Tibial artery (tissue), 4 donors: ENCODE measurements at regions not wholly inside any gene's neighbourhood (a gene's known extent, or its start where the extent isn't known, plus 50 kb on each side); places are given as distances from the start of the nearest gene placed in this dataset.

Experiments used
- DNase-seq, 2 donors: peaks; one replicate each; pipeline ENCODE4 v3.0.0-alpha.2; 2019
- H3K27ac ChIP-seq, 2 donors: fragments of 200-600 bp; sonication (generic) in 1 of 2; 1 replicate in 1 of 2; 2 replicates in 1 of 2; pipeline ENCODE4 v1.5.1; 2018 to 2019; ENCODE audit warnings: mild to moderate bottlenecking in 1 of 2
- H3K27me3 ChIP-seq, 2 donors: fragments of 200-600 bp; sonication (generic) in 1 of 2; one replicate each; pipeline versions ENCODE4 v1.5.1 to v1.6.0; 2016 to 2019
- H3K36me3 ChIP-seq, 3 donors: fragments of 200-600 bp; sonication (generic) in 2 of 3; one replicate each; pipeline ENCODE4 v1.5.1; 2016 to 2019; ENCODE audit warnings: mild to moderate bottlenecking in 2 of 3
- H3K4me1 ChIP-seq, 4 donors: fragments of 200-600 bp; sonication (generic) in 2 of 4; 1 replicate in 3 of 4; 2 replicates in 1 of 4; pipeline ENCODE4 v1.5.1; 2016 to 2019
- H3K4me3 ChIP-seq, 2 donors: fragments of 200-600 bp; sonication (generic) in 1 of 2; 1 replicate in 1 of 2; 2 replicates in 1 of 2; pipeline ENCODE4 v1.5.1; 2018 to 2019; ENCODE audit warnings: mild to moderate bottlenecking in 2 of 2
- H3K9me3 ChIP-seq, 3 donors: fragments of 200-600 bp; sonication (generic) in 1 of 3; one replicate each; pipeline ENCODE4 v1.5.1; 2016 to 2019
- CTCF ChIP-seq, 2 experiments: fragments of 200-600 bp in 1 of 2; fragments of 450-650 bp in 1 of 2; IDR thresholded peaks; one replicate each; pipeline ENCODE4 v1.5.1; 2017 to 2019; ENCODE audit warnings: antibody characterized with exemption in 2 of 2, mild to moderate bottlenecking in 1 of 2, moderate library complexity in 1 of 2
- intact Hi-C: fragments of 100-400 bp; cut with DNase I; formaldehyde crosslinking; loops from one replicate; pipeline ENCODE4 v1.15.0; 2023; ENCODE audit warnings: low total_unique reads

DNA sequence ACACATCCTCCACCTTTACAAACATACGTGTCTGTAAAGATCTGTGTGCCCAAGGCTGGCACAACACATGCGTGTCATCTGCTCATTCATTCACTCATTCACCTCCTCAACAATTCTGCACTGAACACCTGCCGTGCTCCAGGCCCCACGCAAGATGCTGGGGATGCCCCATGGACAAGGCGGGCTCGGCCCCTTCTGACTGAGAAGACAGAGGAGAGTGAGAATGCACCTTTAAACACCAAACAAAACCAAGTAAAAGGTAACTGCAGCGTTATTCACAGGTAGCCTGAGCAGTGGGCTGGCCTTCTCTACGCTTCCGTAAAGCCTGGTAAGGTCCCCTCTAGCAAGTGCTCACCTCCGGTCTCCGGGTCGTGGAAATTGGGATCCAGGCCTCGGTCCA, 142.8 kb downstream of the SHANK2 start:
- intact Hi-C loops: no loop called here
- no peak for DNase-seq
- Histone ChIP-seq H3K4me3 (no peak overlapping the region), H3K27me3 (peaks cover 0 to 49% of the 10 kb centered on the region in 2 donors), H3K4me1 (no peaks in the 10 kb centered on the region), H3K9me3 (no peaks in the 10 kb centered on the region), H3K36me3 (peaks cover 0 to 11% (median 0%) of the 10 kb centered on the region in 3 donors), H3K27ac (no peak overlapping the region)
- TF ChIP-seq CTCF (IDR thresholded peaks at IDR 0.05): no peak

DNA sequence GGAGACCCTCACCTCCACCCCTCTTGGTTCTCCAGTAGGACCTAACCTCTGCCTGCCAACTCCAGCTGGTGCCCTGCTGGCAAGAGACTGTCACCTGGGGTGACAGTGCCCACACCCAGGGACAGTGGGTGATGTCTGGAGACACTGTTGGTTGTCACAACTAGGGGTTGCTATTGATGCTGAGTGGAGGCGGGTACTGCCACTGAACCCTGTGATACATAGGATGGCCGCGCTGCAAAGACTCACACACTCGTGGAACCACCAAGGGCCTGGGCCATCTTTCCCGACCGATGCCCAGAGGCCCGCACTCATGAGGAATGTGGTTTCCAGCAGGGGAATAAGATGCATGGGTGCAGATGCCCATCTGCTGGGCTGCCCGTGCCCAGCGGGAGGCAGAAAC, 143.2 kb downstream of the SHANK2 start:
- Histone ChIP-seq H3K27ac (no peak overlapping the region), H3K4me3 (no peak overlapping the region), H3K36me3 (peaks cover 0 to 11% (median 0%) of the 10 kb centered on the region in 3 donors), H3K27me3 (peaks cover 0 to 49% of the 10 kb centered on the region in 2 donors), H3K9me3 (no peaks in the 10 kb centered on the region), H3K4me1 (no peaks in the 10 kb centered on the region)
- no peak for DNase-seq
- no peak for TF ChIP-seq CTCF (IDR thresholded peaks at IDR 0.05)
- intact Hi-C loops: no loop called here

GRCh38 chr11:71108013-71108865, 144.1 kb downstream of the SHANK2 start:
- Histone ChIP-seq H3K4me1 (no peaks in the 10 kb centered on the region), H3K4me3 (no peak overlapping the region), H3K27me3 (peaks cover 0 to 50% of the 10 kb centered on the region in 2 donors), H3K9me3 (no peaks in the 10 kb centered on the region), H3K36me3 (peaks cover 0 to 11% (median 0%) of the 10 kb centered on the region in 3 donors), H3K27ac (no peak overlapping the region)
- no peak for DNase-seq
- intact Hi-C loops: no loop called here
- no peak for TF ChIP-seq CTCF (IDR thresholded peaks at IDR 0.05)

DNA sequence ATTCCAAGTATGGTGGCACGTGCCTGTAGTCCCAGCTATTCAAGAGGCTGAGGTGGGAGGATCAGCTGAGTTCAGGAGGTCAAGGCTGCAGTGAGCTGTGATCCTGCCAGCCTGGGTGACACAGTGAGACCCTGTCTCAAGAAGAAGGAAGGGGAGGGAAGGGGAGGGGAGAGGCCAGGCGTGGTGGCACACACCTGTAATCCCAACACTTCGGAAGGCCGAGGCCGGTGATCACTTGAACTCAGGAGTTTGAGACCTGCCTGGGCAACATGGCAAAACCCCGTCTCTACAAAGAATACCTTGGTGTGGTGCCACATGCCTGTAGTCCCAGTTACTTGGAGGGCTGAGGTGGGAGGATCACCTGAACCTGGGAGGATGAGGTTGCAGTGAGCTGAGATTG, 145.7 kb downstream of the SHANK2 start:
- Histone ChIP-seq H3K4me1 (no peaks in the 10 kb centered on the region), H3K9me3 (no peaks in the 10 kb centered on the region), H3K27ac (no peak overlapping the region), H3K36me3 (peaks cover 0 to 11% (median 0%) of the 10 kb centered on the region in 3 donors), H3K4me3 (no peak overlapping the region), H3K27me3 (peaks cover 0 to 44% of the 10 kb centered on the region in 2 donors)
- no peak for DNase-seq
- intact Hi-C loops: no loop called here
- no peak for TF ChIP-seq CTCF (IDR thresholded peaks at IDR 0.05)

DNA sequence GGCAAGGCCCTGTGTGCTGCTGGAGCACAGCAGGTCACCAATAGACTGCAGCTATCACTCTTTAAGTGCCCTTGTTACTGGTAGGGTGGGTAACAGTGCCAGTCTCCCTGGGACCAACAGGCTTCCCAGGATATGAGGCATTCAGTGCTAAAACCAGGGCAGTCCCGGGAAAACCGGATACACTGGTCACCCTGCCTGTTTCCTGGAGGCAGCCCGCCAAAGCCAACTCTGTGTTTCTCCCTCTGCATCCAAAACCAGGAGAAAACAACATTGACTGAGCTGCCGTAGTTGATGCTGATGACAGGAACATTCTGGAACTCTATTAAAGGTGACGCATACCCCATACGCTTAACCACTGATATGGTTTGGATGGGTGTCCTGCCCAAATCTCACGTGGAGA, 149.1 kb downstream of the SHANK2 start:
- intact Hi-C loops: no loop called here
- H3K27ac ChIP-seq: no peak overlapping the region
- H3K4me3 ChIP-seq: no peak overlapping the region
- TF ChIP-seq CTCF (IDR thresholded peaks at IDR 0.05): no peak
- H3K9me3 ChIP-seq: no peaks in the 10 kb centered on the region
- H3K27me3 ChIP-seq: peaks cover 0 to 29% of the 10 kb centered on the region in 2 donors
- no peaks in the 10 kb centered on the region for H3K4me1 ChIP-seq
- H3K36me3 ChIP-seq: no peaks in the 10 kb centered on the region
- no peak for DNase-seq
